GM23248 (cell line): ENCODE measurements at regions not wholly inside any gene's neighbourhood (a gene's known extent, or its start where the extent isn't known, plus 50 kb on each side); places are given as distances from the start of the nearest gene placed in this dataset.

Experiments used
- EZH2 ChIP-seq: fragments of 200-600 bp; sonication (generic); IDR thresholded peaks from 2 replicates; pipeline ENCODE4 v1.6.1; 2018; ENCODE audit warnings: antibody characterized with exemption, mild to moderate bottlenecking; ENCODE audit not compliant: insufficient read depth, poor library complexity, severe bottlenecking
- EZH2phosphoT487 ChIP-seq: fragments of 200-600 bp; sonication (generic); IDR thresholded peaks from 2 replicates; pipeline ENCODE4 v1.6.1; 2018; ENCODE audit warnings: antibody characterized with exemption, moderate library complexity, mild to moderate bottlenecking, low read depth; ENCODE audit not compliant: insufficient read depth

DNA sequence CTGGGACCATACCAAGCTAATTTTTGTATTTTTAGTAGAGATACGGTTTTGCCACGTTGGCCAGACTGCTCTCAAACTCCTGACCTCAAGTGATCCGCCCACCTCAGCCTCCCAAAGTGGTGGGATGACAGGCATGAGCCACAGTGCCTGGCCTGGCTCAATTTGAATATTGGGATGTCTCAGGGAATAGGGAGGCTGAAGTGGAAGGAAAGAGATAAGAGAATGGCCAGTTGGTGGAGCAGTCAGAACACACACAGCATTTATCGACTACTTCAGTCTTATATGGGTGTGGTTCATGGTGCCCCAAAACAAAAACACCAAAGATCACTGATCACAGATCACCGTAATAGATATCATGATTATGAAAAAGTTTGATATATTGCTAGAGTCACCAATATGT, 144.4 kb downstream of the GMNC start:
- TF ChIP-seq EZH2: no peak
- no peak for TF ChIP-seq EZH2phosphoT487
